Keratinocyte (primary cell): ENCODE measurements at regions not wholly inside any gene's neighbourhood (a gene's known extent, or its start where the extent isn't known, plus 50 kb on each side); places are given as distances from the start of the nearest gene placed in this dataset.

Experiments used
- DNase-seq: peaks from one replicate; pipeline ENCODE4 v3.0.0-alpha.2; 2011; ENCODE audit warnings: low read depth, missing footprints, low spot score
- FAIRE-seq: peaks from 2 replicates; lab custom pipeline; 2011; peaks lifted over from hg19 to GRCh38; lab: Jason Lieb, UNC
- H2AFZ ChIP-seq: 2 replicates; pipeline ENCODE4 v1.6.0; 2012; ENCODE audit warnings: low read length, control low read depth, inconsistent platforms; ENCODE audit not compliant: control insufficient read depth
- H3K27ac ChIP-seq: 2 replicates; pipeline ENCODE4 v1.5.1; 2011; ENCODE audit warnings: low read length; ENCODE audit not compliant: control insufficient read depth, insufficient read depth
- H3K27me3 ChIP-seq: 3 replicates; pipeline ENCODE4 v1.6.0; 2011; ENCODE audit warnings: low read length; ENCODE audit not compliant: control insufficient read depth, insufficient read depth; ENCODE audit errors: extremely low read depth
- H3K36me3 ChIP-seq, 2 experiments: 2 replicates in 1 of 2; 3 replicates in 1 of 2; pipeline ENCODE4 v1.5.1; 2011; ENCODE audit warnings: low read length in 2 of 2, mild to moderate bottlenecking in 1 of 2; ENCODE audit not compliant: control insufficient read depth in 2 of 2, insufficient read depth in 2 of 2; ENCODE audit errors: extremely low read depth in 1 of 2
- H3K4me1 ChIP-seq: 3 replicates; pipeline ENCODE4 v1.5.1; 2011; ENCODE audit warnings: low read length; ENCODE audit not compliant: control insufficient read depth, insufficient read depth; ENCODE audit errors: extremely low read depth
- H3K4me2 ChIP-seq: 3 replicates; pipeline ENCODE4 v1.6.0; 2011; ENCODE audit warnings: low read depth, low read length; ENCODE audit not compliant: control insufficient read depth, insufficient read depth; ENCODE audit errors: extremely low read depth
- H3K4me3 ChIP-seq, 3 experiments: fragments of 200-600 bp in 1 of 3; sonication (generic) in 1 of 3; 2 replicates in 2 of 3; 3 replicates in 1 of 3; pipeline ENCODE4 v1.5.1; 2011 to 2016; ENCODE audit warnings: low read length in 3 of 3, mild to moderate bottlenecking in 3 of 3, control low read depth in 2 of 3, inconsistent platforms in 1 of 3, low read depth in 1 of 3, mixed read lengths in 1 of 3, mixed run types in 1 of 3, moderate library complexity in 1 of 3; ENCODE audit not compliant: control insufficient read depth in 2 of 3, insufficient read depth in 2 of 3; ENCODE audit errors: extremely low read depth in 1 of 3
- H3K79me2 ChIP-seq: 2 replicates; pipeline ENCODE4 v1.6.0; 2012; ENCODE audit warnings: low read length; ENCODE audit not compliant: control insufficient read depth, insufficient read depth
- H3K9ac ChIP-seq: 3 replicates; pipeline ENCODE4 v1.6.0; 2011; ENCODE audit warnings: low read length; ENCODE audit not compliant: control insufficient read depth, insufficient read depth; ENCODE audit errors: extremely low read depth
- H3K9me1 ChIP-seq: 3 replicates; pipeline ENCODE4 v1.6.0; 2011; ENCODE audit warnings: low read length; ENCODE audit not compliant: control insufficient read depth, insufficient read depth; ENCODE audit errors: extremely low read depth
- H3K9me3 ChIP-seq: 2 replicates; pipeline ENCODE4 v1.5.1; 2012; ENCODE audit warnings: low read depth, low read length; ENCODE audit not compliant: control insufficient read depth
- H4K20me1 ChIP-seq: 3 replicates; pipeline ENCODE4 v1.6.0; 2011; ENCODE audit warnings: low read length; ENCODE audit not compliant: control insufficient read depth, insufficient read depth; ENCODE audit errors: extremely low read depth
- EZH2 ChIP-seq: IDR thresholded peaks from one replicate; pipeline ENCODE4 v1.6.1; 2012; ENCODE audit warnings: inconsistent platforms, mild to moderate bottlenecking, low read length, moderate library complexity
- dilution Hi-C: fragments of 300-500 bp; cut with MboI; formaldehyde crosslinking; loops from one replicate; pipeline ENCODE4 v1.7.0; 2020; ENCODE audit warnings: low sequenced_read_pairs; ENCODE audit not compliant: extremely low pct_ligation_motif_present
- TF ChIP-seq, protein P1 (sequence below), 3 experiments: IDR thresholded peaks in 1 of 3; conservative IDR thresholded peaks in 1 of 3; optimal IDR thresholded peaks in 1 of 3; 2 replicates in 2 of 3; 3 replicates in 1 of 3; pipeline versions ENCODE3 to v1.5.1; 2011; ENCODE audit warnings: low read length in 3 of 3, mild to moderate bottlenecking in 3 of 3, moderate library complexity in 2 of 3, control low read depth in 1 of 3, inconsistent platforms in 1 of 3; ENCODE audit not compliant: insufficient read depth in 2 of 3; ENCODE audit errors: extremely low read depth in 1 of 3

DNA sequence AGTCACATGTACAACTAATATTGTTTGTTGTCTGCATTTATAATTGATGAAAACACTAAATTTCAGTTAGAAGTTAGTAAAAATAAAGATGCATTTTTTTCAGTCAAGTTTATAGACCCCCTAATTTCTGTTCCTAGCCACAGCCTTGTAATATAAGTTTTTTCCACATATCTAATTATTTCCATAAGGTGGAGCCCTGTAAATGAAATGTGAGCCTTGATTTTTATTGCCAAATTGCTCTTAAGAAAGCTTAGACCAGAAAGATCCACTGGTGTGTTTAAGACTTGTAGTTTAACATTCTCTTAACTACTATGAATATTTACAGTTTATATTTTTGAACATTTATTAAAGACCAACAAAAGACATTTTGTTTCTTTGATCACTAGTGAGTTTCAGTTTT, 322.1 kb upstream of the RGS6 start:
- Histone ChIP-seq H3K4me2 (no peak overlapping the region), H3K4me1 (no peaks in the 10 kb centered on the region)
- TF ChIP-seq EZH2: no peak
- TF ChIP-seq, protein P1, sequence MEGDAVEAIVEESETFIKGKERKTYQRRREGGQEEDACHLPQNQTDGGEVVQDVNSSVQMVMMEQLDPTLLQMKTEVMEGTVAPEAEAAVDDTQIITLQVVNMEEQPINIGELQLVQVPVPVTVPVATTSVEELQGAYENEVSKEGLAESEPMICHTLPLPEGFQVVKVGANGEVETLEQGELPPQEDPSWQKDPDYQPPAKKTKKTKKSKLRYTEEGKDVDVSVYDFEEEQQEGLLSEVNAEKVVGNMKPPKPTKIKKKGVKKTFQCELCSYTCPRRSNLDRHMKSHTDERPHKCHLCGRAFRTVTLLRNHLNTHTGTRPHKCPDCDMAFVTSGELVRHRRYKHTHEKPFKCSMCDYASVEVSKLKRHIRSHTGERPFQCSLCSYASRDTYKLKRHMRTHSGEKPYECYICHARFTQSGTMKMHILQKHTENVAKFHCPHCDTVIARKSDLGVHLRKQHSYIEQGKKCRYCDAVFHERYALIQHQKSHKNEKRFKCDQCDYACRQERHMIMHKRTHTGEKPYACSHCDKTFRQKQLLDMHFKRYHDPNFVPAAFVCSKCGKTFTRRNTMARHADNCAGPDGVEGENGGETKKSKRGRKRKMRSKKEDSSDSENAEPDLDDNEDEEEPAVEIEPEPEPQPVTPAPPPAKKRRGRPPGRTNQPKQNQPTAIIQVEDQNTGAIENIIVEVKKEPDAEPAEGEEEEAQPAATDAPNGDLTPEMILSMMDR (optimal IDR thresholded peaks at IDR 0.05 in 1 of 3, IDR thresholded peaks at IDR 0.05 in 1 of 3, conservative IDR thresholded peaks at IDR 0.05 in 1 of 3; ENCODE audit: extremely low read depth in 1 of 3, insufficient read depth in 2 of 3, low read length in 3 of 3): no peak

DNA sequence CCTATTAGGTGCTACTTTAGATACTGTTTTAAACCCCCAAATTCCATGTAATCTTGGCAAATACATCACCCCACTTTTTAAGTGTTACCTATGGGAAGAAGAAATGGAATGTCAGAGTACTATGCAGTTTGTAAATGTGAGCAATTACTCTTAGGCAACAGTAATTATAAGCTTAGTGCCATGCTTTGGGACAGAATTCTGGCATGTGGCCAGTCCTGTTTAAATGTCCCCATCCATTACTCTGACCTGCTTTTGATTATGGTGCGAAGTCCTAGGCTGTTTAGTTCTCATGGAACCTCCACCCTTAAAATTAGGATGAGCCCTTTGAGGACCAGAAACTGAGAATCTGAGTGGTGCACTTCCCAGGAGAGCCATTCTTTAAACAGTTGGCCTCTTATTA, 321.4 kb upstream of the RGS6 start:
- no peak overlapping the region for H3K4me3 ChIP-seq
- H3K36me3 ChIP-seq: no peaks in the 10 kb centered on the region
- no peaks in the 10 kb centered on the region for H4K20me1 ChIP-seq
- H3K9me3 ChIP-seq: no peaks in the 10 kb centered on the region
- H3K4me1 ChIP-seq: no peaks in the 10 kb centered on the region
- dilution Hi-C loops: no loop called here
- H3K27me3 ChIP-seq: no peaks in the 10 kb centered on the region
- H2AFZ ChIP-seq: no peak overlapping the region
- H3K79me2 ChIP-seq: peaks cover 6% of the 10 kb centered on the region
- no peak overlapping the region for H3K27ac ChIP-seq
- no peak overlapping the region for H3K4me2 ChIP-seq
- no peaks in the 10 kb centered on the region for H3K9me1 ChIP-seq
- no peak for TF ChIP-seq EZH2
- TF ChIP-seq, protein P1 (optimal IDR thresholded peaks at IDR 0.05 in 1 of 3, IDR thresholded peaks at IDR 0.05 in 1 of 3, conservative IDR thresholded peaks at IDR 0.05 in 1 of 3; ENCODE audit: extremely low read depth in 1 of 3, insufficient read depth in 2 of 3, low read length in 3 of 3): no peak
- DNase-seq: no peak
- H3K9ac ChIP-seq: no peak overlapping the region
- FAIRE-seq: no peak

More for the DNA sequence above, 322.1 kb upstream of the RGS6 start:
- H3K27ac ChIP-seq: no peak overlapping the region
- H3K36me3 ChIP-seq: no peaks in the 10 kb centered on the region
- H4K20me1 ChIP-seq: no peaks in the 10 kb centered on the region
- no peak for DNase-seq
- H3K4me3 ChIP-seq: no peak overlapping the region
- dilution Hi-C loops: no loop called here
- no peaks in the 10 kb centered on the region for H3K9me3 ChIP-seq
- H3K27me3 ChIP-seq: no peaks in the 10 kb centered on the region
- H2AFZ ChIP-seq: no peak overlapping the region
- no peak overlapping the region for H3K9ac ChIP-seq
- FAIRE-seq: no peak
- no peaks in the 10 kb centered on the region for H3K9me1 ChIP-seq
- peaks cover 10% of the 10 kb centered on the region for H3K79me2 ChIP-seq
